ENCODE measurements at regions not wholly inside any gene's neighbourhood (a gene's known extent, or its start where the extent isn't known, plus 50 kb on each side); places are given as distances from the start of the nearest gene placed in this dataset.
"Not testable (repeated sequence)": the region's sequence is repeated elsewhere in the genome, so short reads cannot be mapped to it uniquely, and the experiment has no call there.

GRCh38 chr3:73193943-73194342, 132.5 kb downstream of the EBLN2 start:
- not testable (repeated sequence) for H3K9me3 ChIP-seq (ENCODE audit: control insufficient read depth, low read length, poor library complexity, severe bottlenecking); H3K4me1 Mint-ChIP-seq; ATAC-seq; H3K36me3 Mint-ChIP-seq (ENCODE audit: low read depth); DNase-seq; H3K27ac Mint-ChIP-seq; H3K4me3 Mint-ChIP-seq
- H3K27me3 Mint-ChIP-seq = peaks cover 19% of the 10 kb centered on the region

GRCh38 chr3:73197187-73197586, 135.7 kb downstream of the EBLN2 start:
- H3K27ac Mint-ChIP-seq = no peak overlapping the region
- H3K27me3 Mint-ChIP-seq = peaks cover 18% of the 10 kb centered on the region
- no peaks in the 10 kb centered on the region for H3K36me3 Mint-ChIP-seq (ENCODE audit: low read depth)
- ATAC-seq (no peak), DNase-seq (no peak)
- H3K4me1 Mint-ChIP-seq = no peaks in the 10 kb centered on the region
- no peak overlapping the region for H3K4me3 Mint-ChIP-seq
- H3K9me3 ChIP-seq (ENCODE audit: control insufficient read depth, low read length, poor library complexity, severe bottlenecking) = no peaks in the 10 kb centered on the region

GRCh38 chr3:73203101-73203500, 141.6 kb downstream of the EBLN2 start:
- DNase-seq (no peak), ATAC-seq (no peak)
- H3K27ac Mint-ChIP-seq = no peak overlapping the region
- H3K4me3 Mint-ChIP-seq = no peak overlapping the region
- H3K27me3 Mint-ChIP-seq = peaks cover 25% of the 10 kb centered on the region
- no peaks in the 10 kb centered on the region for H3K9me3 ChIP-seq (ENCODE audit: control insufficient read depth, low read length, poor library complexity, severe bottlenecking)
- H3K4me1 Mint-ChIP-seq = no peaks in the 10 kb centered on the region
- no peaks in the 10 kb centered on the region for H3K36me3 Mint-ChIP-seq (ENCODE audit: low read depth)

GRCh38 chr3:73203633-73204032, 142.2 kb downstream of the EBLN2 start:
- no peaks in the 10 kb centered on the region for H3K9me3 ChIP-seq (ENCODE audit: control insufficient read depth, low read length, poor library complexity, severe bottlenecking)
- H3K36me3 Mint-ChIP-seq (ENCODE audit: low read depth) = no peaks in the 10 kb centered on the region
- H3K4me3 Mint-ChIP-seq = no peak overlapping the region
- H3K4me1 Mint-ChIP-seq = no peaks in the 10 kb centered on the region
- ATAC-seq (no peak), DNase-seq (no peak)
- no peak overlapping the region for H3K27ac Mint-ChIP-seq
- peaks cover 23% of the 10 kb centered on the region for H3K27me3 Mint-ChIP-seq

GRCh38 chr3:73204841-73205240, 143.4 kb downstream of the EBLN2 start:
- H3K4me1 Mint-ChIP-seq = no peaks in the 10 kb centered on the region
- H3K36me3 Mint-ChIP-seq (ENCODE audit: low read depth) = no peaks in the 10 kb centered on the region
- H3K4me3 Mint-ChIP-seq = no peak overlapping the region
- no peaks in the 10 kb centered on the region for H3K9me3 ChIP-seq (ENCODE audit: control insufficient read depth, low read length, poor library complexity, severe bottlenecking)
- DNase-seq = no peak
- no peak for ATAC-seq
- no peak overlapping the region for H3K27ac Mint-ChIP-seq
- H3K27me3 Mint-ChIP-seq = peaks cover 19% of the 10 kb centered on the region

- Mint-ChIP-seq H3K27me3 (peaks cover 13% of the 10 kb centered on the region), H3K4me3 (no peak overlapping the region), H3K36me3 (ENCODE audit: low read depth) (no peaks in the 10 kb centered on the region), H3K4me1 (no peaks in the 10 kb centered on the region), H3K27ac (no peak overlapping the region)
- no peak for ATAC-seq
- no peaks in the 10 kb centered on the region for H3K9me3 ChIP-seq (ENCODE audit: control insufficient read depth, low read length, poor library complexity, severe bottlenecking)
- no peak for DNase-seq
These were observed 144.6 kb downstream of the EBLN2 start for GRCh38 chr3:73206030-73206429.

- H3K36me3 Mint-ChIP-seq (ENCODE audit: low read depth) = no peaks in the 10 kb centered on the region
- ATAC-seq (no peak), DNase-seq (no peak)
- H3K9me3 ChIP-seq (ENCODE audit: control insufficient read depth, low read length, poor library complexity, severe bottlenecking) = no peaks in the 10 kb centered on the region
- H3K27me3 Mint-ChIP-seq = peaks cover 11% of the 10 kb centered on the region
- no peaks in the 10 kb centered on the region for H3K4me1 Mint-ChIP-seq
- no peak overlapping the region for H3K4me3 Mint-ChIP-seq
- no peak overlapping the region for H3K27ac Mint-ChIP-seq
These were observed 146.5 kb downstream of the EBLN2 start for GRCh38 chr3:73207946-73208440.

- no peaks in the 10 kb centered on the region for H3K4me1 Mint-ChIP-seq
- H3K9me3 ChIP-seq (ENCODE audit: control insufficient read depth, low read length, poor library complexity, severe bottlenecking) = no peaks in the 10 kb centered on the region
- H3K27me3 Mint-ChIP-seq = peaks cover 4% of the 10 kb centered on the region
- no peak overlapping the region for H3K27ac Mint-ChIP-seq
- H3K36me3 Mint-ChIP-seq (ENCODE audit: low read depth) = no peaks in the 10 kb centered on the region
- no peak for ATAC-seq
- H3K4me3 Mint-ChIP-seq = no peak overlapping the region
- no peak for DNase-seq
These were observed 149.3 kb downstream of the EBLN2 start for GRCh38 chr3:73210759-73211158.

GRCh38 chr3:73212683-73213082, 151.2 kb downstream of the EBLN2 start:
- no peak for DNase-seq
- Mint-ChIP-seq H3K27ac (no peak overlapping the region), H3K36me3 (ENCODE audit: low read depth) (no peaks in the 10 kb centered on the region), H3K27me3 (peaks cover 4% of the 10 kb centered on the region), H3K4me1 (no peaks in the 10 kb centered on the region), H3K4me3 (no peak overlapping the region)
- no peak for ATAC-seq
- H3K9me3 ChIP-seq (ENCODE audit: control insufficient read depth, low read length, poor library complexity, severe bottlenecking) = no peaks in the 10 kb centered on the region

- Mint-ChIP-seq H3K4me1 (no peaks in the 10 kb centered on the region), H3K4me3 (no peak overlapping the region), H3K27ac (no peak overlapping the region), H3K27me3 (no peaks in the 10 kb centered on the region), H3K36me3 (ENCODE audit: low read depth) (no peaks in the 10 kb centered on the region)
- ATAC-seq (no peak), DNase-seq (no peak)
- no peaks in the 10 kb centered on the region for H3K9me3 ChIP-seq (ENCODE audit: control insufficient read depth, low read length, poor library complexity, severe bottlenecking)
These were observed 152.4 kb downstream of the EBLN2 start for GRCh38 chr3:73213896-73214295.

- ATAC-seq (no peak), DNase-seq (no peak)
- Mint-ChIP-seq H3K27ac (no peak overlapping the region), H3K4me3 (no peak overlapping the region), H3K27me3 (no peaks in the 10 kb centered on the region), H3K36me3 (ENCODE audit: low read depth) (no peaks in the 10 kb centered on the region), H3K4me1 (no peaks in the 10 kb centered on the region)
- H3K9me3 ChIP-seq (ENCODE audit: control insufficient read depth, low read length, poor library complexity, severe bottlenecking) = no peaks in the 10 kb centered on the region
These were observed 153.4 kb downstream of the EBLN2 start for GRCh38 chr3:73214846-73215245.

- Mint-ChIP-seq H3K27me3 (no peaks in the 10 kb centered on the region), H3K4me3 (no peak overlapping the region), H3K4me1 (no peaks in the 10 kb centered on the region), H3K27ac (no peak overlapping the region), H3K36me3 (ENCODE audit: low read depth) (no peaks in the 10 kb centered on the region)
- no peaks in the 10 kb centered on the region for H3K9me3 ChIP-seq (ENCODE audit: control insufficient read depth, low read length, poor library complexity, severe bottlenecking)
- ATAC-seq (no peak), DNase-seq (no peak)
These were observed 153.8 kb downstream of the EBLN2 start for GRCh38 chr3:73215281-73215680.

GRCh38 chr3:73215901-73216300, 154.4 kb downstream of the EBLN2 start:
- no peak for ATAC-seq
- no peak for DNase-seq
- H3K36me3 Mint-ChIP-seq (ENCODE audit: low read depth) = no peaks in the 10 kb centered on the region
- H3K4me1 Mint-ChIP-seq = no peaks in the 10 kb centered on the region
- no peak overlapping the region for H3K27ac Mint-ChIP-seq
- H3K9me3 ChIP-seq (ENCODE audit: control insufficient read depth, low read length, poor library complexity, severe bottlenecking) = no peaks in the 10 kb centered on the region
- no peak overlapping the region for H3K4me3 Mint-ChIP-seq
- no peaks in the 10 kb centered on the region for H3K27me3 Mint-ChIP-seq

- Mint-ChIP-seq H3K36me3 (ENCODE audit: low read depth) (no peaks in the 10 kb centered on the region), H3K27me3 (no peaks in the 10 kb centered on the region), H3K27ac (no peak overlapping the region), H3K4me1 (no peaks in the 10 kb centered on the region), H3K4me3 (no peak overlapping the region)
- no peaks in the 10 kb centered on the region for H3K9me3 ChIP-seq (ENCODE audit: control insufficient read depth, low read length, poor library complexity, severe bottlenecking)
- ATAC-seq = no peak
- no peak for DNase-seq
These were observed 154.9 kb downstream of the EBLN2 start for GRCh38 chr3:73216310-73216709.
